ENCODE measurements at regions not wholly inside any gene's neighbourhood (a gene's known extent, or its start where the extent isn't known, plus 50 kb on each side); places are given as distances from the start of the nearest gene placed in this dataset.

GRCh38 chr10:123409426-123409825, 255.2 kb downstream of the BUB3 start:
- no peak for DNase-seq (ENCODE audit: low read depth, low spot score)

DNA sequence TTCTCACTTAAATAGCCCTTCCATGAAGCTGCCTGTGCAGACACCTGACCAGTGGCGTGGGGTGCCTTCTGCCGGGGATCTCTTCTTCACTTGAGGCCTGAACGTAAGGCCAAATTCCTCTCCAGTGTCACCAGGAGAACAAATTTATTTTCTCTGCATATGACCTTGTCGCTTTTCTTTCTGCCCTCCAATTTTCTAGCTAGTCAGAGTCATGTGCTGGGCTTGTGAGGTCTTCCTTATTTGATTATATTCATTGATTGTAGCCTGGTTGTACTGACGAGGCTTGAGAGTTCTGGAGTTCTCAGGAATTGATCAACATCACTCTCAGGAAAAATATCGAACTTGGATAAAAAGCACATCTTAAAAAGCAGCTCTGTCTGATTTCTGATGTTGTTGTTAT, 255.7 kb downstream of the BUB3 start:
- DNase-seq (ENCODE audit: low read depth, low spot score): no peak

- DNase-seq (ENCODE audit: low read depth, low spot score): no peak
Observed at GRCh38 chr10:123413353-123413752, 252.8 kb upstream of the GPR26 start.

DNA sequence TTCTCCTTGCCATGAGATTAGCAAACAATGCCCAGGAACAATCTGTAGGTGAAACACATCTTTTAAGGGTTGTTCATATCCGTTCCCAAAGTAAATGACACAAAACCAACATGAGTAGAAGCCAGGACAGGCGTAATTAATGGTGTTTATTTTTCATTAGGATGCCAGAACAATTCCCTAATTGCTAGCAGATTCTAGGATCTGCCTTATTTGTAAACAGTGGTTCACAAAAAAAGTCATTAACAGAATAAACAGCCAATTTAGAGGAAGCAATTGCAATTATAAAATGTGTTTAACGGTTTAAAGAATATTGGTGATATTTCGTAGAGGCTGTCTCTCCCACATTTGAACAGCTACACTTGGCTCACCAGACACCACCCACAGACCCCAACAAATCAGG, 250.6 kb upstream of the GPR26 start:
- DNase-seq (ENCODE audit: low read depth, low spot score): no peak

GRCh38 chr10:123417414-123417813, 248.7 kb upstream of the GPR26 start:
- DNase-seq (ENCODE audit: low read depth, low spot score): no peak

DNA sequence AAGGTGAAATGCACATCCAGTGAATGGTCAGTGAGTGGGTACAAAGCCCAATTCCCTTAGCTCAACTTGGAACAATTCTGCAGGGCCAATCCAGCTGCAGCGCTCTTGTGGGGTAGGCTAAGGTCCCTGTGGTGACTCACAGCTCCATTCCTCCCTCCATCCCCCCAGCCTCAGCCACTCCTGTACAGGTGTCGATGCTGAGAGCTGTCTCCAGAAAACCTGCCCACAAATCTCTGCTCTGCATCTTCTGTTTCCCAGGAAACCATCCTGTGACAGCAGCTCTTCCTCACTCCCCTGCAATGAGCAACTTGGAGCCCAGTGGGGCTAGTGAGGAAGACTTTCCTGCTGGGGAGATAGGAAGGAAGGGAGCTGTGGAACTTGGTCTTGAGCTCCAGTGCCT, 244.7 kb upstream of the GPR26 start:
- no peak for DNase-seq (ENCODE audit: low read depth, low spot score)

GRCh38 chr10:123422261-123422660, 243.9 kb upstream of the GPR26 start:
- no peak for DNase-seq (ENCODE audit: low read depth, low spot score)

GRCh38 chr10:123424537-123424936, 241.6 kb upstream of the GPR26 start:
- DNase-seq (ENCODE audit: low read depth, low spot score): no peak

GRCh38 chr10:123425680-123426079, 240.5 kb upstream of the GPR26 start:
- no peak for DNase-seq (ENCODE audit: low read depth, low spot score)

GRCh38 chr10:123427165-123427786, 238.9 kb upstream of the GPR26 start:
- DNase-seq (ENCODE audit: low read depth, low spot score): no peak

- DNase-seq (ENCODE audit: low read depth, low spot score): no peak
Observed at GRCh38 chr10:123428391-123428790, 237.8 kb upstream of the GPR26 start.

GRCh38 chr10:123429706-123430221, 236.4 kb upstream of the GPR26 start:
- DNase-seq (ENCODE audit: low read depth, low spot score): no peak

GRCh38 chr10:123433539-123433938, 232.6 kb upstream of the GPR26 start:
- no peak for DNase-seq (ENCODE audit: low read depth, low spot score)

DNA sequence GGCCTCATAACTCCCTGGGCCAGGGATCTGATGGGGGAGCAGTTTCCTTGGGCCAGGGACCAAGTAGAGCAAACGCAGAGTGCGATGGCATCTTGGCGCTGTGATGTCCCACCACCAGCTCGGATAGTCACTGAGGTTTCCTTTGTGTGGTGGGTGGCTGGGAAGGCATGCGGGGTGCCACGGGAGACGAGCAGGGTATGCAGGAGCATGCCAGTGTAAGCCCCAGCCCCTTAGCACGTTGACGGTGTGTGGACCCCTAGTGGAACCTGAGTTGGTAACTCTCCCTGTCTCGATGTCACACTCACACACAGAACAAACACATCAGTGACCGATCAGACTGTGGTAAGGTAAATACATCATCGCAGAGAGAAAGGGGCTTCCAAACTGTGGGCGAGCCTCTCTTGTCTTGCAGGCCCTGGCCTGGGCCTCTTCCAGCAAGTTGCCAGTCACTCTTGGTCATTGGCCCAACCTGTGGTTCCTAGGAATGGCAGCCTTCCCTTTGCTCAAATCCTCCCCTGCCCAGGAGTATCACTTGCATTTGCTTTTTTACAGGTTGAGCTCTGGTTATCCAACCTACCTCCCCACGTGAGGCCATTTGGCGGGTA, 231.6 kb upstream of the GPR26 start:
- no peak for DNase-seq (ENCODE audit: low read depth, low spot score)

GRCh38 chr10:123442901-123443300, 223.3 kb upstream of the GPR26 start:
- DNase-seq (ENCODE audit: low read depth, low spot score): no peak

DNA sequence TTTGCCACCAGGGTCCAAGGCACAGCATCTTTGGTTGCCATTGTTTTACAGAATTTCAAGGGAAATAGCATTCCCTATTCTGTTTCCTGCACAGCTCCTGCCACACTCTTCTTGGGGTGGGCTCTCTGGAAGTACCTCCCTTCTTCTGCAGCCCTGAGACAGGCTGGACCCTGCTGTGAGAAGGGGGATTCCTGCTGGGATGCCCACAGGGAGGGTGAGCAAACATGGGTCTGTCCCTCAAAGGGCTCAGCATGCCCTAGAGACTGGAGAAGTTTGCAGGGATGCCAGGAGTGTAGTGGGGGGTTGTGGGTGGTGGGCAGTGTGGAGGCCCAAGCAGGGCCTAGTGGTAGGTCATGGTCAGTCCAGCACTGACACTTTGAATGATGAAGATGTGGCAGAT, 222.2 kb upstream of the GPR26 start:
- DNase-seq (ENCODE audit: low read depth, low spot score): no peak

DNA sequence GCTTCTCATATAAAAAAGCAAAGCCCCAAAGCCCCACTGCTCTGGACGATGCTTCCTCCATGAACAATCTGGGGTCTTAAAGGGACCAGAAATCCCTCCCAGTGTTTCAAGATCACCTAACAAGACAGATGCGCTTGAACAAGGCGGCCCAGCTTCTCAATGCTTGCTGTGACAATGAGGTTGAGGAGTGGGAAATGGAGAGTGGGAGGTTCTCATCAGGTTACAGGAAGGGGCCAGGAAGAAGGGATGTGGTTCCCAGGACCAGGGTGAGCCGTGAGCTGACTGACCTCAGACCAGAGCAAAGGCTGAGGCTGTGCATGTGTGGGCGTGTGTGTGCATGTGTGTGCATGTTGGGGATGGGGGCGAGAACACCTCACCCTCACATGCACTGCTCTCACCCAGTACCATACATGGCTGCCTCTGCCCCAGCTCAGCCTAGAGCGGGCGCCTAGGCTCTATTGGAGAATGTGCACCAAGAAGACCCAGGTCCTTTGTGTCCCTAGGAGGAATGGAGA, 220.8 kb upstream of the GPR26 start:
- no peak for DNase-seq (ENCODE audit: low read depth, low spot score)

GRCh38 chr10:123446449-123447156, 219.6 kb upstream of the GPR26 start:
- no peak for DNase-seq (ENCODE audit: low read depth, low spot score)

- no peak for DNase-seq (ENCODE audit: low read depth, low spot score)
Observed at GRCh38 chr10:123449234-123449962, 216.8 kb upstream of the GPR26 start.

DNA sequence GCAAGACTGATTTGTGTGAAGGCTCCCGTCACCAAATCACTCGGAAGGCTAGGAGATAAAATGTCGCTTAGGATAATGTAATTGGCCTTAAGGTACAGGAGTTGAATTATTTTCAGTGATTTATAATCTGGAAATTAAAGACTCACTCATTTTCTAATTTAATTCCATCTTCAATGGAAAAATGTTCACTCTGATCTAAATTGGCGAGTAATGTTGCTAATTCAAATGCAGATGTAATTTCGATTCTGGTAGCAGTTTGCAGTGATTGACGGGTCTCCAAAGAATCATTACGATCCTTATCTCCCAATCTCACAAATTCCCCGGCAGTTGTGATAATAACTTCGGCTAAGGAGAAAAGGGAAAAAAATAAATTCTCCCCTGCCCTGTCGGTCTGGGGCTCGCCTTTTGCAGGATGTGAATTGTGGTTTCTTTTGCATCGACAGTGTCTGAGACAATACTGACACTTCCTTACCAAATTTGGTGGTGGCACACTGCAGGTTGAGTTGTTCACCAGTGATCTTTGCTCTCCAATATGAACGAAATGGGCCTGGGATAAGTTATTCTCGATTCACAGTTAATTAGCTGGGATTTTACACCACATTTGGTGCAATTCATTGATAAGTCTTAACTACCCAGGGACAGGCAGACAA, 215.1 kb upstream of the GPR26 start:
- no peak for DNase-seq (ENCODE audit: low read depth, low spot score)

DNA sequence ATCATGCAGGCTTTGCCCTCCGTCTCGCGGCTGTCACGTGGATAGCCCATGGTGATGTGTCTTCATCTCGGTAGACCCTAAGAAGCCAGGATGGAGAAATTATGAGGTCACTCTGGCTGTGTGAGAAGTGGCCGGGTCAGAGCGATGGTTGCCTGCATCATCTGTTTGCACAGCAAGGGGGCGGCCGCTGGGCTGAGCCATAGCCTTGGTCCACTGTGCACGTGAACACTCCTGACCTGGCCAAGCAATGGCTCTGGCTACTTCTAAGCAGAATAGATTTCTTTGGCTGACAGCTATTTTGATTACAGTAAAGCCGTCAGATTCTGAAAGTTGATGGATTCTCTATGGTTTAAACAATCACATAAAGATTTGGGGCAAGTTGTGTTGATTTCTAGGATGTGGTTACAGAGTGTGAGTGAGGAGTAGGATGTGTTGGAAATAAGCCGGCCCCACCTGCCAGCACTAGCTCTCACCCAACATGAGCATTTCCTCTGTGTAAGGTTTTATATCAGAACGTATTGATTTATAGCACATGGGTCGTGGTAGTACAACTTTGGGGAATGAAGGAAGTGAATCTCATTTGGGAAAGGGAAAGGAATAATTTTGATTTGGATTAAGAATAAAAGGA, 214.4 kb upstream of the GPR26 start:
- no peak for DNase-seq (ENCODE audit: low read depth, low spot score)
